AG04449 (cell line): ENCODE measurements at regions not wholly inside any gene's neighbourhood (a gene's known extent, or its start where the extent isn't known, plus 50 kb on each side); places are given as distances from the start of the nearest gene placed in this dataset.
"Not testable (repeated sequence)": the region's sequence is repeated elsewhere in the genome, so short reads cannot be mapped to it uniquely, and the experiment has no call there.

Source experiments
- CTCF ChIA-PET: fragments of 350-600 bp; formaldehyde crosslinking; extraction: SDS; loops from one replicate; lab custom pipeline; 2021; ENCODE audit warnings: antibody characterized with exemption; lab: Yijun Ruan, JAX
- POLR2A ChIA-PET: fragments of 400-600, 350-600 bp; formaldehyde crosslinking; extraction: SDS; loops from one replicate; lab custom pipeline; 2020; ENCODE audit warnings: antibody characterized with exemption, inconsistent platforms; lab: Yijun Ruan, JAX
- DNase-seq: peaks from one replicate; pipeline ENCODE4 v3.0.0-alpha.2; 2010; ENCODE audit warnings: low read depth, low spot score
- H3K4me3 ChIP-seq: 2 replicates; pipeline ENCODE4 v1.5.1; 2011; ENCODE audit warnings: low read depth, mild to moderate bottlenecking, control low read depth, low read length
- CTCF ChIP-seq: IDR thresholded peaks from one replicate; pipeline ENCODE4 v1.5.1; 2011; ENCODE audit warnings: mild to moderate bottlenecking, moderate library complexity, low read length, control low read depth, inconsistent platforms; ENCODE audit not compliant: insufficient read depth; ENCODE audit errors: missing control alignments

GRCh38 chr1:64404202-64404601 lies 65.7 kb upstream of the CACHD1 start:
- no peak overlapping the region for H3K4me3 ChIP-seq
- ChIA-PET POLR2A (no interaction called here), CTCF (no interaction called here)
- TF ChIP-seq CTCF, result no peak
- no peak for DNase-seq

DNA sequence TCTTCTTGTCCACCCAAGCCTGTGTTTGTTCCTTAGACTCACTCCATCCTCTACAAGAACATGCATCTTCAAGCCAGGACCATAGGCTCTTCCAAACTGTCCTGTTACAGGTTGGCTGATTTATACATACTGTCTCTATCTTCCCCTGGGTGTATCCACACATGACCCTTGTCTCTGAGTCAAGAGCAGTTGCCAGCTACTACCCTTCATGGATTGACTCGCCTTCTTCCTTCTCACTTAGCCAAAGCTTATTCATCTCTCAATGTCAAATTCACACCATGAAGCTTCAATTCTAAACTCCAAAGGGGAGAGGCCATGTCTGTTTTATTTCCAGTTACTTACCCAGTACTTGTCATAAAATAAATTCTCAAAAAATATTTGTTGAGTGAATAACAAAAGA lies 64.1 kb upstream of the CACHD1 start:
- TF ChIP-seq CTCF, result no peak
- POLR2A ChIA-PET, result no interaction called here
- CTCF ChIA-PET, result no interaction called here
- DNase-seq, result no peak
- no peak overlapping the region for H3K4me3 ChIP-seq

DNA sequence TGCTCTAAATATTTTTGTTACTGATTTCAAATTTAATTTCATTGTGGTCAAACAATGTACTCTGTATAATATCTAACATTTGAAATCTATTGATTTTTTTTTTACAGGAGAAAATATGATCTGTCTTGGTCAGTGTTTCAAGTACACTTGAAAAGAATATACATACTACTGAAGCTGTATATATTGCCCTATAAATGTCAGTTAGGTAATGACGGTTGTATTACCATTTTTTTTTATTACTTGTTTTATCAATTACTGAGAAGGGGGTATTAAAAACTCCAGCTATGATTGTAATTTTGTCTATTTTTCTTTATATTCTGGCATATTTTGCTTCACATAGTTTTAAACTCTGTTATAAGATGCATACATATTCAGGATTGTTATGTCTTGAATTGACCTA lies 59.7 kb upstream of the CACHD1 start:
- TF ChIP-seq CTCF, result no peak
- ChIA-PET CTCF (no interaction called here), POLR2A (no interaction called here)
- no peak for DNase-seq
- H3K4me3 ChIP-seq, result no peak overlapping the region

- DNase-seq, POLR2A ChIA-PET, H3K4me3 ChIP-seq, CTCF ChIA-PET: not testable (repeated sequence)
Observed at GRCh38 chr1:64414855-64415546, 54.9 kb upstream of the CACHD1 start.

DNA sequence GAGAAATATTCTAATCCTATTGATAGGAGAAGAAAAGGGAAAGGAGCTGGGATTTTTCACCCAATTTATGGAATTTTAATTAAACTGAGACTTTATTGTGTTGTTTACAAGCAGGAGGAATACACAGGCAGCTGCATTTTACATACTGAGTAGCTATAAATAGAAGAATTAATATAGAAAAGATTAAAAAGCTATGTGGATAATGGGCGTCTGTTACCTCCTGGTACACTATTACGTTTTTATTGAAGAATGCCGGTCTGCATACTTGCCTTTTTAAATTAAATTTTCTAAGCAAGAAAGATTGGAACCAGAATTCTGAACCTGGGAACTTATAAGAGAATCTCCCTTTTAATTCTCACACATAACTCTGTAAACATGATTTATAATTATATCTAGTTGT lies 52.1 kb upstream of the CACHD1 start:
- POLR2A ChIA-PET, result no interaction called here
- TF ChIP-seq CTCF, result no peak
- CTCF ChIA-PET, result no interaction called here
- no peak for DNase-seq
- H3K4me3 ChIP-seq, result no peak overlapping the region
